ENCODE measurements at regions not wholly inside any gene's neighbourhood (a gene's known extent, or its start where the extent isn't known, plus 50 kb on each side); places are given as distances from the start of the nearest gene placed in this dataset.

- no peaks in the 10 kb centered on the region for H3K4me1 ChIP-seq
- intact Hi-C loops (cut with micrococcal nuclease; ENCODE audit: unreplicated experiment): no loop called here
- ChIA-PET CTCF (no interaction called here), POLR2A (no interaction called here)
- H3K4me3 ChIP-seq (ENCODE audit: low read depth, low read length): no peak overlapping the region
- BruUV-seq (replicated peaks): no TSS peak
- no peak for TF ChIP-seq CTCF (IDR thresholded peaks at IDR 0.05; ENCODE audit: insufficient read depth in 1 of 2, low read depth in 1 of 2, low read length in 1 of 2, severe bottlenecking in 1 of 2, unreplicated experiment in 1 of 2)
- H3K4me3 Mint-ChIP-seq (ENCODE audit: unreplicated experiment): no peak overlapping the region
- DNase-seq: no peak
- H3K36me3 Mint-ChIP-seq (ENCODE audit: insufficient read depth, unreplicated experiment): no peaks in the 10 kb centered on the region
- H3K27me3 ChIP-seq (replicated peaks; ENCODE audit: control insufficient read depth, insufficient read depth, low read length): no peaks in the 10 kb centered on the region
- H3K36me3 ChIP-seq (ENCODE audit: control insufficient read depth, insufficient read depth, low read length): no peaks in the 10 kb centered on the region
- no peak overlapping the region for H3K27ac Mint-ChIP-seq (ENCODE audit: unreplicated experiment)
- H3K4me1 Mint-ChIP-seq (ENCODE audit: low read depth, unreplicated experiment): no peaks in the 10 kb centered on the region
- peaks cover 22% of the 10 kb centered on the region for H3K27me3 Mint-ChIP-seq (ENCODE audit: insufficient read depth, unreplicated experiment)
- no peaks in the 10 kb centered on the region for H3K9me3 ChIP-seq
- H3K9me3 Mint-ChIP-seq (ENCODE audit: unreplicated experiment): no peaks in the 10 kb centered on the region
These were observed 53.4 kb downstream of the PTCHD4 start for GRCh38 chr6:48057601-48058000.

- POLR2A ChIA-PET: no interaction called here
- Mint-ChIP-seq H3K9me3 (ENCODE audit: unreplicated experiment) (no peaks in the 10 kb centered on the region), H3K36me3 (ENCODE audit: insufficient read depth, unreplicated experiment) (no peaks in the 10 kb centered on the region), H3K4me3 (ENCODE audit: unreplicated experiment) (no peak overlapping the region), H3K27ac (ENCODE audit: unreplicated experiment) (no peak overlapping the region), H3K27me3 (ENCODE audit: insufficient read depth, unreplicated experiment) (peaks cover 8% of the 10 kb centered on the region), H3K4me1 (ENCODE audit: low read depth, unreplicated experiment) (no peaks in the 10 kb centered on the region)
- no peak for DNase-seq
- Histone ChIP-seq H3K4me3 (ENCODE audit: low read depth, low read length) (no peak overlapping the region), H3K9me3 (no peaks in the 10 kb centered on the region), H3K4me1 (no peaks in the 10 kb centered on the region), H3K27me3 (replicated peaks; ENCODE audit: control insufficient read depth, insufficient read depth, low read length) (no peaks in the 10 kb centered on the region), H3K36me3 (ENCODE audit: control insufficient read depth, insufficient read depth, low read length) (no peaks in the 10 kb centered on the region)
- CTCF ChIA-PET: no interaction called here
- no TSS peak for BruUV-seq (replicated peaks)
- TF ChIP-seq CTCF (IDR thresholded peaks at IDR 0.05; ENCODE audit: insufficient read depth in 1 of 2, low read depth in 1 of 2, low read length in 1 of 2, severe bottlenecking in 1 of 2, unreplicated experiment in 1 of 2): no peak
- intact Hi-C loops (cut with micrococcal nuclease; ENCODE audit: unreplicated experiment): no loop called here
These were observed 62.4 kb downstream of the PTCHD4 start for GRCh38 chr6:48048451-48049146.

GRCh38 chr6:48041894-48042293 lies 69.1 kb downstream of the PTCHD4 start:
- no peaks in the 10 kb centered on the region for H3K9me3 Mint-ChIP-seq (ENCODE audit: unreplicated experiment)
- DNase-seq: no peak
- Histone ChIP-seq H3K9me3 (no peaks in the 10 kb centered on the region), H3K4me3 (ENCODE audit: low read depth, low read length) (no peak overlapping the region), H3K4me1 (no peaks in the 10 kb centered on the region), H3K36me3 (ENCODE audit: control insufficient read depth, insufficient read depth, low read length) (no peaks in the 10 kb centered on the region), H3K27me3 (replicated peaks; ENCODE audit: control insufficient read depth, insufficient read depth, low read length) (no peaks in the 10 kb centered on the region)
- no TSS peak for BruUV-seq (replicated peaks)
- TF ChIP-seq CTCF (IDR thresholded peaks at IDR 0.05; ENCODE audit: insufficient read depth in 1 of 2, low read depth in 1 of 2, low read length in 1 of 2, severe bottlenecking in 1 of 2, unreplicated experiment in 1 of 2): no peak
- CTCF ChIA-PET: no interaction called here
- peaks cover 6% of the 10 kb centered on the region for H3K4me1 Mint-ChIP-seq (ENCODE audit: low read depth, unreplicated experiment)
- H3K27me3 Mint-ChIP-seq (ENCODE audit: insufficient read depth, unreplicated experiment): peaks cover 3% of the 10 kb centered on the region
- H3K36me3 Mint-ChIP-seq (ENCODE audit: insufficient read depth, unreplicated experiment): no peaks in the 10 kb centered on the region
- POLR2A ChIA-PET: no interaction called here
- H3K27ac Mint-ChIP-seq (ENCODE audit: unreplicated experiment): no peak overlapping the region
- H3K4me3 Mint-ChIP-seq (ENCODE audit: unreplicated experiment): no peak overlapping the region
- intact Hi-C loops (cut with micrococcal nuclease; ENCODE audit: unreplicated experiment): no loop called here

All from Caco-2 (cell line).